Neuron (in vitro differentiated cells): ENCODE measurements at regions not wholly inside any gene's neighbourhood (a gene's known extent, or its start where the extent isn't known, plus 50 kb on each side); places are given as distances from the start of the nearest gene placed in this dataset.

Experiments used
- H2AFZ ChIP-seq: one replicate; pipeline ENCODE4 v1.6.1; 2013; ENCODE audit warnings: low read depth, mild to moderate bottlenecking, inconsistent platforms, low read length, moderate library complexity
- H3K27me3 ChIP-seq: one replicate; pipeline ENCODE4 v1.6.1; 2013; ENCODE audit warnings: low read length; ENCODE audit not compliant: insufficient read depth
- H3K36me3 ChIP-seq: one replicate; pipeline ENCODE4 v1.6.1; 2013; ENCODE audit warnings: low read length; ENCODE audit not compliant: insufficient read depth
- H3K4me1 ChIP-seq: one replicate; pipeline ENCODE4 v1.6.1; 2013; ENCODE audit warnings: low read length; ENCODE audit not compliant: insufficient read depth
- H3K4me3 ChIP-seq: 2 replicates; pipeline ENCODE4 v1.5.1; 2013; ENCODE audit warnings: mild to moderate bottlenecking, low read length, moderate library complexity
- H3K9me3 ChIP-seq: one replicate; pipeline ENCODE4 v1.6.1; 2013; ENCODE audit warnings: low read length

DNA sequence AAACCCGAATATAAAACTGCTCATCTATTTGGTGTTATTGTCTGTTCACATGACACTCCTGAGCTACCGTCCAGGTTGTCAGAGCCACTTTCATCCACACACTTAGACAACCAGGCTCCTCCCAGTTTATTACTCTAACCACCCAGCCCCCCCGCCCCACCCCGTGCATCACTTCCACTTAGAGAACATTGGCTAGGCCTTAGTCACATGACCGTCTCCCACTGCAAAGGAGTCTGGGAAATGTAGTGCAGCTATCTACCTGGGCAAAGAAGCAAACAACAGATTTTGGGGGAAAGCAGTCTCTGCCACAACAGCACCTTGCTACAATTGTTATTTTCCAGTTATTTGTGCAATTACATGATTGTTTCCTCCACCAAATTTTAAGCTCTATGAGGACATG, 57.6 kb upstream of the RBPJ start:
- H3K27me3 ChIP-seq = peaks cover 2% of the 10 kb centered on the region
- H3K4me3 ChIP-seq = no peak overlapping the region
- no peaks in the 10 kb centered on the region for H3K4me1 ChIP-seq
- H2AFZ ChIP-seq = no peak overlapping the region
- no peaks in the 10 kb centered on the region for H3K9me3 ChIP-seq
- H3K36me3 ChIP-seq = no peaks in the 10 kb centered on the region

DNA sequence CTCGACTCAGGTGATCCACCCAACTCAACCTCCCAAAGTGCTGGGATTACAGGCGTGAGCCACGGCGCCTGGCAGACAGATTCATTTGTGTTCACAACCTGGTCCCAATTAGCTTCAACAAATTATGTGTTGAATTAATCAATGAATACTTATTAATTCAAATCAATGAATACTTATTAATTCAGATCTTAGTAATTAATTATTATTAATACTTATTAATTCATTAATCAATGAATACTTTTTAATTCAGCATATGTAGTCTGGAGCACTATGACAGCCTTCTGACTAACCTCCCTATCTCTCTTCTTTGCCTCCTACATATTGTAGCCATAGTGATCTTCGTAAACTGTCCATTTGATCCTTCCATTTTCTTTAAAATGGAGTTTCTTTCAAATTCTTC, 56.7 kb upstream of the RBPJ start:
- Histone ChIP-seq H3K27me3 (peaks cover 2% of the 10 kb centered on the region), H3K4me1 (no peaks in the 10 kb centered on the region), H2AFZ (no peak overlapping the region), H3K9me3 (no peaks in the 10 kb centered on the region), H3K4me3 (no peak overlapping the region), H3K36me3 (no peaks in the 10 kb centered on the region)

DNA sequence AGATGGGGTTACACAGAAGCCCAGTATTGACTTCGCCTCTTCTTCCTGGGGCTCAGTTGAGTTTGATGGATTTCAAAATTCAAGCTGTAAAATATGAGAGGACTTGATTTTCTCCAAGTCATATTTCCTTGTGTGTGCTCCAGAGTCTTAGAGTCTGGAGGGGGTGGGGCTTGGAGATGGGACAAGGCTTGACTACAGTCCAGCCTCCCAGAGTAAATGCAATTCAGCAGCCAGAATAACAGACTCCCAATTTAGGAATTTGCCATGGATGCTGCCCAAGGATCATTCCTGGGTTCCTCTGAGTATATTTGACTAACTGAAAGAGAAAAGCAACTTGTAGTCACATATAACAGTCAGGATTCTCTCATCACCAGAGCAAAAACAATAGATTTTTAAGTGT, 53.7 kb upstream of the RBPJ start:
- Histone ChIP-seq H3K4me1 (no peaks in the 10 kb centered on the region), H2AFZ (no peak overlapping the region), H3K36me3 (no peaks in the 10 kb centered on the region), H3K27me3 (peaks cover 2% of the 10 kb centered on the region), H3K4me3 (no peak overlapping the region), H3K9me3 (no peaks in the 10 kb centered on the region)

DNA sequence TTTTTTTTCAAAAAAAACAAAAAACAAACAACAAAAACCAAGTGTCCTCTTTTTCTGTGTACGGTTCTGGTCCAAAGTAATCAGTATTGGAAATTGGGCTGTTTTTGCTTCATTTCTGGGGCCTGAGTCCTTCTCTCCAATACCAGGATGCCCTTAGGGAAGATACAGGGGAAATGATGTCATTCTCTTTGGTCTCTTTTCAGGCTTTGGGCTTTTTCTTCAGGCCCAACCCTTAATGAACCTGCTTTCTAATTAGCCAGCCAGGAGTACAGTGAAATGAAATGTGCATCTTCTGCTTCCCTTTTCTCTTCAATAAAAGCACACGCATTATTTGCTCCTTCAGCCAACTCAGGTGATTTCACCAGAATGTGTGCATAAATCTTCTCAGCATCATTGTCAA, 52.6 kb upstream of the RBPJ start:
- H3K4me1 ChIP-seq = no peaks in the 10 kb centered on the region
- no peak overlapping the region for H2AFZ ChIP-seq
- peaks cover 2% of the 10 kb centered on the region for H3K27me3 ChIP-seq
- H3K4me3 ChIP-seq = no peak overlapping the region
- no peaks in the 10 kb centered on the region for H3K36me3 ChIP-seq
- H3K9me3 ChIP-seq = no peaks in the 10 kb centered on the region

DNA sequence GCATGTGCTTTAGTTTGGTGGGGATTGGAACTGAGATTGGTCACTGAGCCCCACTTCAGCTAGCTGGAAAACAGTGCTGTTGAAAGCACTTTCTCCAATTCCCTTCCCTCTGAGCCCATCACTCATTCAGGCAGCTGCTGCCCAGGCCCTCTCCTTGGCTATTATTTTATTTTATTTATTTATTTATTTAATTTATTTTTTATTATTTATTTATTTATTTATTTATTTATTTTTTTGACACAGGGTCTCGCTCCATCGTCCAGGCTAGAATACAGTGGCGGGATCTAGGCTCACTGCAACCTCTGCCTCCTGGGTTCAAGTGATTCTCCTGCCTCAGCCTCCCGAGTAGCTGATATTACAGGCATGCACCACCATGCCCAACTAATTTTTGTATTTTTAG, 51.8 kb upstream of the RBPJ start:
- Histone ChIP-seq H3K4me1 (no peaks in the 10 kb centered on the region), H2AFZ (no peak overlapping the region), H3K9me3 (no peaks in the 10 kb centered on the region), H3K36me3 (no peaks in the 10 kb centered on the region), H3K27me3 (peaks cover 2% of the 10 kb centered on the region), H3K4me3 (no peak overlapping the region)
